Fibroblast of pulmonary artery (primary cell): ENCODE measurements at regions not wholly inside any gene's neighbourhood (a gene's known extent, or its start where the extent isn't known, plus 50 kb on each side); places are given as distances from the start of the nearest gene placed in this dataset.
"Not testable (repeated sequence)": the region's sequence is repeated elsewhere in the genome, so short reads cannot be mapped to it uniquely, and the experiment has no call there.

ENCODE experiments used
- DNase-seq: peaks from one replicate; pipeline ENCODE4 v3.0.0-alpha.2; 2010; ENCODE audit warnings: low read depth
- H3K4me3 ChIP-seq: replicated peaks from 2 replicates; pipeline ENCODE4 v1.5.1; 2011; ENCODE audit warnings: low read depth, mild to moderate bottlenecking, control low read depth, low read length, moderate library complexity
- CTCF ChIP-seq: IDR thresholded peaks from 2 replicates; pipeline ENCODE4 v1.5.1; 2011; ENCODE audit warnings: mild to moderate bottlenecking, control low read depth, low read length, inconsistent platforms; ENCODE audit errors: missing control alignments

- no peak for TF ChIP-seq CTCF
- no peak for DNase-seq
- no peak overlapping the region for H3K4me3 ChIP-seq
Observed at GRCh38 chr14:105709281-105710118, 183.1 kb downstream of the TMEM121 start.

DNA sequence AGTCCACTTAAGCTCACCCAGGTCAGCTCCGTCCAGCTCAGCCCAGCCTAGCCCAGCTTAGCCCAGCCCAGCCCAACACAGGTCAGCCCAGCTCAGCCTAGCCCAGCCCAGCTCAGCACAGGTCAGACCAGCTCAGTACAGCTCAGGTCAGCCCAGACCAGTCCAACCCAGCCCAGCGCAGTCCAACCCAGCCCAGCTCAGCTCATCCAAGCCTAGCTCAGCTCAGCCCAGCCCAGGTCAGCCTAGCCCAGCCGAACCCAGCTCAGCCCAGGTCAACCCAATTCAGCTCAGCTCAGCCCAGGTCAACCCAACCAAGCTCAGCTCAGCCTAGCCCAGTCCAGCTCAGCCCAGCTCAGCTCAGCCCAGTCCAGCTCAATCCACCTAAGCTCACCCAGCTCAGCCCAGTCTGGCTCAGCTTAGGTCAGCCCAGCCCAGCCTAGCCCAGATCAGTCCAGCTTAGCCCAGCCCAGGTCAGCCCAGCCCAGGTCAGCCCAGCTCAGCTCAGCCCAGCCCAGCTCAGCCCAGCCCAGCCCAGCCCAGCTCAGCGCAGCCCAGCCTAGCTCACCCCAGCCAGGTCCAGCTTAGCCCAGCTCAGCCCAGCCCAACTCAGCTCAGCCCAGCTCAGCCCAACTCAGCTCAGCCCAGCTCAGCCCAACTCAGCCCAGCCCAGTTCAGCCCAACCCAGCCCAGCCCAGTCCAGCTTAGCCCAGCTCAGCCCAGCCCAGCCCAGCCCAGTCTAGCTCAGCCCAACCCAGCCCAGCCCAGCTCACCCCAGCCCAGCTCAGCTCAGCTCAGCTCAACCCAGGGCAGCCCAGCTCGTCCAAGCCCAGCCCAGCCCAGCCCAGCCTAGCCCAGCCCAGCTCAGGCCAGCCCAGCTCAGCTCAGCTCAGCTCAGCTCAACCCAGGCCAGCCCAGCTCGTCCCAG, 184.0 kb downstream of the TMEM121 start:
- no peak overlapping the region for H3K4me3 ChIP-seq
- no peak for DNase-seq
- TF ChIP-seq CTCF = no peak

GRCh38 chr14:105711044-105711620, 184.7 kb downstream of the TMEM121 start:
- no peak overlapping the region for H3K4me3 ChIP-seq
- DNase-seq = no peak
- no peak for TF ChIP-seq CTCF

- no peak overlapping the region for H3K4me3 ChIP-seq
- TF ChIP-seq CTCF = no peak
- DNase-seq = no peak
Observed at GRCh38 chr14:105711841-105712460, 185.6 kb downstream of the TMEM121 start.

DNA sequence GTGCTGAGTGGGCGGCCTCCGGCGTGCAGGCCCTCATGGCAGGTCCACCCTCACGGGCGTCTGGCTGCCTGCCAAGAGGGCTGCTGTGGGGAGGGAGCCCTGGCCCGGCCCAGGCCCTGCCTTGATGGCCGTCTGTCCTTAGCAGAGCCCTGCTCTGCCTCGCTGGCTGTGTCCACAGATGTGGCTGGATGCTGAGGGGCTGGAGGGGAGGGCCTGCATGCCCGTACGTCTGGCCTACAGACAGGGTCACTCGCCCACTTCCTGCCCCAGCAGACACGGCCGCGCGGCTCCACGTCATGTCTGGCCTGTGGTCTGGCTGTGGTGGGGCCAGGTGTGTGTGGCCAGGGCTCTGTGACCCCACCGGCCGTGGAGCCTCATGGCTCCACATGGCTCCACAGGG, 186.3 kb downstream of the TMEM121 start:
- not testable (repeated sequence) for DNase-seq, H3K4me3 ChIP-seq

DNA sequence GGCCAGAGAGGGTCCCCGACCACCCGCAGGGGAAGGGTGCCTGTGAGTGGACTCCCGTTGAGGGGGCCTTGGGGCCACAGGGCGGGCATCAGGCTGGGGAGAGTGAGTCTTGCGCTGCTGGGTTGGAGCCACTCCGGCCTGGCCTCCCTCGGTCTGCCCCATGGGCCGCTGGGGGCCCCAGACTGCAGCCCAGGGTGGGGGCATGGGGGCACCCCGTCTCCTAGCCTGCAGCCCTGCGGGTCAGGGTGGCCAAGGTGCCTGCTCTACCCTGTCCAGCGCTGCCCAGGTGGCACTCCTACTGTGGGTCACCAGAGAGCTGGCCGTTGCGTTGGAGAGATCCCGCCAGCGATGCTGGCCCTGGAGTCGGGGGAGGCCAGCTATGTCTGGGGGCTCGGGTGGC, 186.8 kb downstream of the TMEM121 start:
- not testable (repeated sequence) for H3K4me3 ChIP-seq, DNase-seq

- DNase-seq, H3K4me3 ChIP-seq: not testable (repeated sequence)
Observed at GRCh38 chr14:105713836-105714235, 187.5 kb downstream of the TMEM121 start.

DNA sequence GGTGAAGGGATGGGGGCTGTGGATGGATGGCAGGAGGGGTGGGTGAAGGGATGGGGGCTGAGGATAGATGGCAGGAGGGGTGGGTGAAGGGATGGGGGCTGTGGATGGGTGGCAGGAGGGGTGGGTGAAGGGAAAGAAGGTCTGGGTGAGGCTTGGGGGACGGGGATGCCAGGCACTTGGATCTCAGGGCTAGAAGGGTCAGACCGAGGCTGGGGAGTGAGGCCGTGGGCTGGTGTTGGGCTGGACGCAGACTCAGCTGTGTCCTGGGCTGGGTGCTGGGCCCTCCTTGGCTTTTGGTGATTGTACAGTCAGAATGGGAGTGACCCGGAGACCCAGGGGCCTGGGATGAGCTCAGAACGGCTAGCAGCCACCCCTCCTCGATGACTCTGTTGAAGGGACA, 192.4 kb downstream of the TMEM121 start:
- not testable (repeated sequence) for DNase-seq, H3K4me3 ChIP-seq

DNA sequence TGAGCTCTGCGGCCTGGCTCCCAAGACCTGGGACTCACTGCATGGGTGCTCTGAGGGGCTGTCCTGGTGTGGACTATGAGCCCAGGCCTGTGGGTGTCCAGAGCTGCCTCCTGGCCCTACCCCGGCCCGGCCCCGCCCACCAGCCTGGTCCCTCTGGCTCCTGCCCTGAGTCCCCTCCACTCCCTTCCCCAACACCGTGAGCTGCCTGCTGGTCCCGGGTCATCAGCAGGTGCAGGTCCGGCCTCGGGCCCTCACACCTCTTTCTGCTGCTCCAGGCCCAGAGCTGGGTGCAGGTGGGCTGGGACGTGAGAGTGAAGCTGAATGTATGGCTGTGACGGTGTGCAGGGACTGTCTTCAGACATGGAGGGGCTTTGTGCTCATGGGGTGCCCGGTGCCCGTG, 193.7 kb downstream of the TMEM121 start:
- H3K4me3 ChIP-seq, DNase-seq: not testable (repeated sequence)

- not testable (repeated sequence) for H3K4me3 ChIP-seq, DNase-seq
Observed at GRCh38 chr14:105720852-105721601, 194.6 kb downstream of the TMEM121 start.

GRCh38 chr14:105721602-105721970, 195.2 kb downstream of the TMEM121 start:
- not testable (repeated sequence) for H3K4me3 ChIP-seq, DNase-seq

DNA sequence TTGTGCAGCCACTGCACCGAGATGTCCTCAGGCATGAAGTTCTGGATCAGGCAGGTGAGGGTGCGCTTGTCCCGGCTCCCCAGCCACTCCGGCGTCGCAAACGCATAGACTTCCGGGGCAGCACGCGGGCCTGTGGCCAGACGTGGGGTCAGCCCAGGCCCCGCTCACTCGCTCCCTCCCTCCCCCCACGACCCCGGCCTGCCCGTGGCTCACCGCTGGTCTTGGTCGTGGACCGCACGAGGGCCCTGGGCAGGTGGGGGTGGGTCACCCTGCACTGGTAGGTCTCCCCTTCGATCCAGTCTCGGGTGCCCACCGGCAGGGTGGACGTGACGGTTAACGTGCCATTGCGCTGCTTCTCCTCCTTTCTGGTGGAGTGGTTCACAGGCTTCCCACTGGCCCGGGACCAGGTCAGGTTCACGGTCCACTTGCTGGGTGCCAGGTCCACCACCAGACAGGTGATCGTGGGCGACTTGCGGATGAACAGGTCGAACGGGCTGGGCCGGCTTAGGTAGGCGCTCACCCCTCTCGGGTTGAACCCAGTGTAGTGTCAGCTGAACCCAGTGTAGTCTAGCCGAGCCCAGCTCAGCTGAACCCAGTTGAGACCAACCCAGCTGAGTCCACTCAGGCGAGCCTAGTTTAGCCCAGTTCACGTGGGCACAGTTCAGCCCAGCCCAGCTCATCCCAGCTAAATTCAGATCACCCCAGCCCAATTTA, 195.8 kb downstream of the TMEM121 start:
- not testable (repeated sequence) for H3K4me3 ChIP-seq, DNase-seq
